GM18511 (cell line): ENCODE measurements at regions not wholly inside any gene's neighbourhood (a gene's known extent, or its start where the extent isn't known, plus 50 kb on each side); places are given as distances from the start of the nearest gene placed in this dataset.
"Not testable (repeated sequence)": the region's sequence is repeated elsewhere in the genome, so short reads cannot be mapped to it uniquely, and the experiment has no call there.

ENCODE experiments used
- ATAC-seq: cut with Tn5 transposase; IDR thresholded peaks from one replicate; pipeline ENCODE4 v1.9.1; 2021; ENCODE audit warnings: mild to moderate bottlenecking, moderate library complexity; ENCODE audit not compliant: unreplicated experiment

DNA sequence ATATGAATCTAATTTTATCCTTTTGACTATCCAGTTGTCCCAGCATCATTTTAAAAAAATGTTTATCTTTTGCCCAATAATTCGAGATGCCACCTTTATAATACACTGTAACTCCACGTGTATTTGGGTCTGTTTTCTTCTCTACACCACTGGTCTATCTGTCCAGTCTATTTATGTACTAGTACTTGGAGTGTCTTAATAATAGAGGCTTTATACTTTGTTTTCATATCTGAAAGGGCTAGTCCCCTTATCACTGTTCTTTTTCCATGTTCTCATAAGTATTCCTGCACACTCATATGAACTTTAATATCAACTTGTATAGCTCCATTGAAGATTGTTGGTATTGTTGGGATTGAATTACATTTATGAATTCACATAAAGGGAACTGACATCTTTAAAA is 101.1 kb upstream of the RMP24 start:
- ATAC-seq: no peak

DNA sequence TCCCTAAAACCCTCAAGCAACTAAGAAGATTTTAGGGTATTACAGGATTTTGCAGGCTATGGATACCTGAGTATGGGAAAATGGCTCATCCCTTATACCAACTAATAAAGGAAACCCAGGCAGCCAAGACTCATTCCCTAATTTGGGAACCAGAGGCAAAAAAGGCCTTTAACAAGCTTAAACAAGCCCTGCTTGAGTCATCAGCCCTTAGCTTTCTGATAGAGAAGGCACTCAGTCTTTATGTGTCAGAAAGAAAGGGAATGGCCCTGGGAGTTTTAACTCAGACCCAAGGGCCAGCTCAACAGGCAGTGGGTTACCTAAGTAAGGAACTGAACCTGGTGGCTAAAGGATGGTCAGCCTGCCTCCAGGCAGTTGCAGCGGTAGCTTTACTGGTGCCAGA is 96.9 kb upstream of the RMP24 start:
- no peak for ATAC-seq

DNA sequence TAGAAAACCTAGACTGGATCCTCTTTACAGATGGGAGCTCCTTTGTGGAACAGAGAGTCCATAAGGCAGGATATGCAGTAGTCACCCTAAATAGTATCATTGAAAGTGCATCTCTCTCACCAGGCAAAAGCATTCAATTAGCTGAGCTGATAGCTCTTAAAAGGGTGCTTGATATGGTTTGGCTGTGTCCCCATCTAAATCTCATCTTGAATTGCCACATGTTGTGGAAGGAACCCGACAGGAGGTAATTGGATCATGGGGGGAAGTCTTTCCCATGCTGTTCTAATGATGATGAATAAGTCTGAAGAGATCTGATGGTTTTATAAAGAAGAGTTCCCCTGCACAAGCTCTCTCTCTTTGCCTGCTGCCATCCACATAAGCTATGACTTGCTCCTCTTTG is 96.2 kb upstream of the RMP24 start:
- ATAC-seq: no peak

DNA sequence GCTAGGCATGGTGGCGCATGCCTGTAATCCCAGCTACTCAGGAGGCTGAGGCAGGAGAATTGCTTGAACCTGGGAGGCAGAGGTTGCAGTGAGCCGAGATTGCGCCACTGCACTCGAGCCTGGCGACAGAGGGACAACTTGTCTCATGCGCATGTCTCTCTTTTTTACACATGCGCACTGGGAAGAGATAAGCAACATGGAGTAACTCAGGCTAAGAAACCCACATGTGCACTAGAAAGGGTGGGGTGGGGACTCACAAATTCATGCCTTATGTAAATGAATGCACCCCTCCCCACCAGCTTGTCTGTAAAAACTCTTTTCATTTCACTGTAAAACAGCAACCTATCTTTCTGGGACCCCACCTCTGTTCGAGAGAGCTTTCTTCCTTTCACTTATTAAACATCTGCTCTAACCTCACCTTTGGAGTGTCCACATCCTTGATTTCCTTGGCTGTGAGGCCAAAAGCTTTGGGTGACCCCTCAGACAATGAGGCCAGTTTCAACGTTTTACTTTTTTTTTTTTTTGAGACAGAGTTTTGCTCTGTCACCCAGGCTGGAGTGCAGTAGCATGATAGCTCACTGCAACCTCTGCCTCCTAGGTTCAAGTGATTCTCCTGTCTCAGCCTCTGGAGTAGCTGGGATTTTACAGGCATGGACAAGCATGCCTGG is 91.6 kb upstream of the RMP24 start:
- ATAC-seq: no peak

DNA sequence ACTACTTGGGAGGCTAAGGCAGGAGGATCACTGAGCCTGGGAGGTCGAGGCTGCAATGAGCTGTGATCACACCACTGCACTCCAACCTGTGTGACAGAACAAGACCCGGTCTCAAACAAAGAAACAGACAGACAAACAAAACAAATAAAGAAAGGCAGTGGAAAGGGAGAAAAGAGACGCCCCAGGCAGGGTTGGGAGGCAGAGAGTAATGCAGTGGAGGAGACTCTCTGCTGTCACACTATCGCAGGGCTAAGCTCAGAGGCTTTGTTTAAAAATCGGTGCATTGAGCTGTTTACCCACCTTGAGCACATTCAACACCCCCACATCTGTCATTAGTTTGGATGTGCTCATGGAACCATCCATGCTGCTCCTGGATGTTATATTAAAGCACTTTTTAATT is 84.2 kb upstream of the RMP24 start:
- ATAC-seq: no peak

DNA sequence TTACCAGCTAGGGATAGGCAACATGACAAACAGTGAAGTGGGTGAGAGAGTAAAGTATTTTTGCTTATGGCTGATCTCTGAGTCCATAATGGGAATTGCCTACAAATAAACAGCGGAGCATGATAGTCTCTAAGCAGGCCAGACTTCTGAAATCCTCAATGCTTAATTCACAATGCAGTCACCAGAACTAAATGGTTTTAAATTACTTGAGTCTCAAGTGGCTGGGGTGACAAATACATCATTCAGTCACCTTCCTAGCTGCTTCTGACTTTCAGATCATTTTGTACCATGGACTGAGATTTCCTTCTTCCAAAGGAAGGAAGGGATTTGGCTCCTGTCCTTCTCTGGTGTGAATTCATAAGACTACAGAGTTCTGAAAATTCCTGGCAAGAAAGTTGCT is 82.8 kb upstream of the RMP24 start:
- ATAC-seq: no peak

DNA sequence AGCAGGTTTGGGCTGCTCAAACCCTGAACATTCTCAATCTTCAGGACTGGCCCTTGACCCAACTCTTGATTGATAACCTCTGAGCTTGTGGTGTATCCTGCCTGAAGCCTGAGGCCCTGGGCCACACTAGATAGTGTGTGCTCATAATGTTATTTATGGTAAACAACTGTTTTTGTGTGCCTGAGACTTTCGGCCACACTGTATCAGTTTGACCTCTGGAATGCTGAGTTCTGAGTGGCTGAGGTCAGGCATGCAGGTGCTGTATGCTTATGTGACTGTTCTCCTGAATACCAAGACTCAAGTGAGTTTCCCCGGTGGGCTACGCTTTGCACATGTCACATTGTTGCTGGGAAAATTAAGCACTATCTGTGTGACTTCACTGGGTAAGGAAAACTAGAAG is 82.2 kb upstream of the RMP24 start:
- no peak for ATAC-seq

DNA sequence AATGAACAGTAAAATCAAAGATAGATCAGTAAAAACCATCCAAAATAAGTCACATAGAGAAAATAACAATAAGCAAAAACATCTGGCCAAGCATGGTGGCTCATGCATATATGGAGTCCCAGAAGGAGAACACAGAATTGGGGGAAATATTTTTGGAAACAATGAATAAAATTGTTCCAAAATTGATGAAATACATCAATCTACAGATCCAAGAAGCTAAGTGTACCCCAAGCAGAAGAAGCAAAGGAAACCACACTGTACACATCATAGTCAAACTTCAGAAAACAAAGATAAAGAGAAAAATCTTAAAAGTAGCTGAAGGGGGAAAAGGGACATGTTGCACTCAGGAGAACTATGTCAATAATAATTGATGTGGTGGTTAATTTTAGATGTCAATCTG is 80.4 kb upstream of the RMP24 start:
- ATAC-seq: no peak

DNA sequence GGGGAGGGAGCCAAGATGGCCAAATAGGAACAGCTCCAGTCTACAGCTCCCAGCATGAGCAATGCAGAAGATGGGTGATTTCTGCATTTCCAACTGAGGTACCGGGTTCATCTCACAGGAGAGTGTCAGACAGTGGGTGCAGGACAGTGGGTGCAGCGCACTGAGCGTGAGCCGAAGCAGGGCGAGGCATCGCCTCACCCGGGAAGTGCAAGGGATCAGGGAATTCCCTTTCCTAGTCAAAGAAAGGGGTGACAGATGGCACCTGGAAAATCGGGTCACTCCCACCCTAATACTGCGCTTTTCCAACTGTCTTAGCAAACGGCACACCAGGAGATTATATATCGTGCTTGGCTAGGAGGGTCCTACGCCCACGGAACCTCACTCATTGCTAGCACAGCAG is 75.0 kb upstream of the RMP24 start:
- not testable (repeated sequence) for ATAC-seq

DNA sequence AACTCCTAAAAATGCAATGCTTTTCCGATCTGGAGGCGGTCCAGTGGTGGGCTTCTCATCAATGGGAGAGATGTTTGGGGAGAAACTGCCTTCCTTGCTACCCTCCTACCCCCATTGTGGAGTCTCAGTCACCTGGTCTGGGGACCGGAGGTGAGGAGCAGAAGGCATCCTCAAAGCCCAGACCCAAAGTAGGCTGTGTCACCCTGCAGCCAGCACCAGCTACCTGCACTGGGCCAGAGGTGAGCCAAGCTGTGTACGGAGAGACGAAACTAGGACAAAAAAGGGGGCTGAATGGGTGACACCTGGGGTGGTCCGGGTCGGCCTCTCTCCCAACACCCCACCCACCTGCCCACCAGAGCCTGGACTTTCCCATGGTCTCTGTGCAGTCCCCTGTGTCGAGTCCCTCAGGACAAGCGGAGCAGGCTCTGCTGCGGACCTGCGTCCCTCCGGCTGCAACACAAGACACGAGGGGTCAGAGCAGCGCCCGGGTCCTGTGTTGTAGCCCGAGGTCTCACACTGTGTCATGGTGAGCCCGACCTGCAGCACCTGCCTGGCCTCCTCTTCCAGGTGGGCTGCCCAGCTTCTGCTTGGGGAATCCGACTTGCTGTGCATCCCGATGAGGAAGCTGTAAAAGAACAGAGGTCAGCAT is 68.0 kb upstream of the RMP24 start:
- ATAC-seq: no peak

DNA sequence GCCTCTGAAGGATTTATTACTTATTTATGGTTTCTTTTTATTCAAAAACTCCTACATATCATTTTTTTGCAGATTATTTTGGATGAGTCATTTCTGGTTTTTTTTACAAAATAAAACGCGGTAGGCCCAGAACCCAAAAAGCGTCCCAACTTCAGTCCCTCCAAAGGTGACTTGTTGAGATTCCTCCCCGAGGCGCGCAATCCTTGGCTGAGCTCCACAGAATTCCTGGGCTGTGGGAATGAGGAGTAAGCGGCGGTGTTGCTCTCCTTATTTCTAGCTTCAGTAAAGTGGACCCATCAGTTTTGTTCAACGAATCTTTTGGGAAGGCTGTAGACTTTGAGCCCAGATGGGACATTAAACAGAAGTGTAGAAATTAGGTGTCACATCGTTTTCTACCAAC is 67.0 kb upstream of the RMP24 start:
- ATAC-seq: no peak

DNA sequence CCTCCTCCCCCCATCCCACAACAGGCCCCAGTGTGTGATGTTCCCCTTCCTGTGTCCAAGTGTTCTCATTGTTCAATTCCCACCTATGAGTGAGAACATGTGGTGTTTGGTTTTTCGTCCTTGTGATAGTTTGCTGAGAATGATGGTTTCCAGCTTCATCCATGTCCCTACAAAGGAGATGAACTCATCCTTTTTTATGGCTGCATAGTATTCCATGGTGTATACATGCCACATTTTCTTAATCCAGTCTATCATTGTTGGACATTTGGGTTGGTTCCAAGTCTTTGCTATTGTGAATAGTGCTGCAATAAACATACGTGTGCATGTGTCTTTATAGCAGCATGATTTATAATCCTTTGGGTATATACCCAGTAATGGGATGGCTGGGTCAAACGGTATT is 66.2 kb upstream of the RMP24 start:
- not testable (repeated sequence) for ATAC-seq

DNA sequence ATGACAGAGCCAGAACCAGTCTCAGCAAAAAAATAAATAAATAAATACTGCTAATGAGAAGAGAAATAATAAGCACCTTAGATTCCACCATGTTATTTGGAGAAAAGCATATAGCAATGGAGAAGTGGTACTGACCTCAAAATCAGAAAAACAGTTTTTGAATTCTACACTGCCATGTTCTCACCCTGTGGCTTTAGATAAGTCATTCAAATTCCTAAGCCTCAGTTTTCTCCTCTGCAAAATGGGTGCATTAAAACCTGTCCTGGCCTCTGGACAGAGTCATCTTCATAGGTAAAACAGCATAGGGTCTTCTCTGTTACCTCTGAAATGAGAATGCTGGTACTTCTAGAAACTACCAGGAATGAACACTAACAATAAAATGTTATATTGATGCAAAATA is 62.2 kb upstream of the RMP24 start:
- no peak for ATAC-seq

DNA sequence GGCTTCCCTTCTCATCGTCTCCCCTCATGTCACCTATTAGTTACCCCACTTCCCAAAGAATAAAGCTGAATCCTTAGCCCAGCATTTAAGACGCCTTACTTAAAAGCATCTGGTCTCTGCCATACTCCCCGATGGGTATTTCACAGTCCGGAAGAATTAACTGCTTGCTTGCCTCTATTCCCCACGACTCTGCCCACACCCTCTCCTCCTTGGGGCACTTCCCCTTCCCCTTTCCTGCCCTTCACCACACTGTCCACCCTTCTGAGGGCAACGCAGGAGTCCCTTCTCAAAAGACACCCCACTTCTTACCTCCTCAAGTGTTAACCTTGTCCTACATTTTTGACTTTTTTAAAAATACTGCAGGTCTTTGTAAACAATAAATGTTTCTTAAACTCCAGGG is 60.1 kb upstream of the RMP24 start:
- ATAC-seq: no peak

DNA sequence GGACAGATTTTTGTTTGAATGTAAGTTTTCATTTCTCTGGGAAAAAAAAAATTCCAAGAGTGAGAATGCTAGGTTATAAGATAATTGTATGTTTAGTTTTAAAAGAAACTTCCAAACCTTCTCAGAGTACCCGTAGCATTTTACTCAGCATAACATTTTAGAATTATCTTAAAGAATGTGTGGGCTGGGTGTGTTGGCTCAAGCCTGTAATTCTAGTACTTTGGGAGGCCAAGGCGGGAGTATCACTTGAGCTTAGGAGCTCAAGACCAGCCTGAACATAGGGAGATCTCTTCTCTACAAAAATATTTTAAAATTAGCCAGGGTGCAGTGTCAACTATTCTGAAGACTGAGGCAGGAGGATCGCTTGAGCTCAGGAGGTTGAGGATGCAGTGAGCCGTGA is 57.4 kb upstream of the RMP24 start:
- no peak for ATAC-seq

DNA sequence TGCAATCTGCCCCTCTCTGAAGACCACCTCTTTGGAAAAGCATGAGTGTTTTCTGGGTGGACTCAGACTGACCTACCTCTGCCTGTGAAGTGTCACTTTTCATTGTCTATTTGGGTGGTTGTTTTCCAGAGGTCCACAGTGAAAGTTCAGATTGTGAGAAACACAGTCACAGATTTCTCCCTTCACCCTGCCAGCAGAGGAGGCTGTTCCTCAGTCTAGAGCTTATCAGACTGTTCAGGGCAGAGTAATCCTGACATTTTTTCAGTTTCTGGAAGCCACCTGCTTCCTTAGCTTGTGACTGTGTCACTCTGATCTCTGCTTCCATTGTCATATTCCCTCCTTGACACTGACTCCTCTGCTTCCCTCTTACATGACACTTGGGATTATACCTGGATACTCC is 55.4 kb upstream of the RMP24 start:
- ATAC-seq: no peak

DNA sequence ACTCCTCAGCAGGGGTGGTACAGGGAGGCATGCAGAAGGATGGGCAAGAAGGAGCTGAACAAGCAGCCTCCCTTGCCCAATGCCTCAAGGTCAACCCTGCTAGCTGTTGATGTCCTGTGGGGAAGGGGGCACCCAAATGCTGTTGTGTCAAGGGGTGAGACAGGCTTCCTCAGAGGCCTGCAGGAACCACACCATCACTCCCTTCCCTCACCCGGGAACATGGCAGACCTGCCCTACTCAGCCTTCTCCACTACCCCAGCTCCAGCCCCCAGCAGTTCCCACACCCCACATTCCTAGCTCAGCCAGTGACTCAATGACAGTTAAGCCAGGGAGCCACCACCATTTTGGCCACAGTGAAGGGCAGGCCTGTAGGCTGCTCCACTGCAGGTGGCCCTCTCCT is 53.9 kb upstream of the RMP24 start:
- no peak for ATAC-seq

DNA sequence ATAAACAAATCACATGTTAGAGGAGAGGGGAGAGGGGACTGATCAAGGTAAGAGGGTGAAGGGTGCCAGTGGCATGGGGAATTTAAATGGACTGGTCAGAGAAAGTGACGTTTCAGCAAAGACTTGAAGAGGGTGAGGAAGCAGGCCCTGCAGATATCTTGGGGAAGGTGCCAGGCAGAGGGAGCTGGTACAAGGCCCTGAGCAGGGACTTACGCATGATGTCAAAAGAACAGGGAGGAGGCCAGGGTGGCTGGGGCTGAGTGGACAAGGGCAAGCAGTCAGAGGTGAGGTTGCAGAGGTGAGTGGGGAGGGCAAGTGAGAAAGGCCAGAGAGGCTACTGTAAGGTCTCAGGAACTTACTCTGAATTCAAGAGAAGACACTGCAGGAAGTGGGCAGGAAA is 53.3 kb upstream of the RMP24 start:
- ATAC-seq: no peak

DNA sequence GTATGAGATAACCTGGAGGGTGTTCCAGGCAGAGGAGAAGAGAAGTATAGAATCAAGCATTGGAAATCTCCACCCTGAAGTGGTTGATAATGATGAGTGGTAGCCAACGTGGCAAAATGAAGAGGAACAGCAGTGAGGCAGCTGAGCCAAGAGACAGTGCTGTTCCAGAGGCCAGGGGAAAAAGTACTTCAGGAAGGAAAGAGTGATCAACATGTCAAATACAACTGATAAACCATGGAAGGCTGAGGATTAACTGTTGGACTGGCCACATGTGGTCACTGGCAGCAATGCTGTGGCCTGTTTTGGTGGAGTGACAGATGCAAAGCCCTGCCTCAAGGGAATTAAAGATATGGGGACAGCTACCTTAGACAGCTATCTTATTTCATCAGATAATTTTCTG is 51.9 kb upstream of the RMP24 start:
- ATAC-seq: no peak
